Heart left ventricle (tissue), 16 donors: ENCODE measurements at regions not wholly inside any gene's neighbourhood (a gene's known extent, or its start where the extent isn't known, plus 50 kb on each side); places are given as distances from the start of the nearest gene placed in this dataset.

ENCODE experiments used
- ATAC-seq, 4 donors: fragments of 200-7000 bp; cut with Tn5 transposase; one replicate each; pipeline ENCODE4 v1.9.1; 2020 to 2022; ENCODE audit warnings: moderate library complexity in 4 of 4, mild to moderate bottlenecking in 3 of 4, moderate number of reproducible peaks in 1 of 4
- DNase-seq, 5 donors: peaks; one replicate each; pipeline ENCODE4 v3.0.0-alpha.2; 2020
- H3K27ac ChIP-seq, 12 donors: fragments of 200-600 bp; sonication (generic) in 4 of 12; one replicate each; pipeline versions ENCODE4 v1.5.0 to v1.8.0; 2016 to 2022; ENCODE audit warnings: mild to moderate bottlenecking in 2 of 12
- H3K27me3 ChIP-seq, 9 donors: fragments of 200-600 bp; sonication (generic) in 2 of 9; one replicate each; pipeline versions ENCODE4 v1.5.1 to v1.8.0; 2016 to 2022; ENCODE audit warnings: mild to moderate bottlenecking in 3 of 9
- H3K36me3 ChIP-seq, 9 donors: fragments of 200-600 bp; sonication (generic) in 2 of 9; one replicate each; pipeline versions ENCODE4 v1.5.0 to v1.8.0; 2018 to 2022; ENCODE audit warnings: mild to moderate bottlenecking in 2 of 9
- H3K4me1 ChIP-seq, 12 donors: fragments of 200-600 bp; sonication (generic) in 4 of 12; one replicate each; pipeline versions ENCODE4 v1.5.0 to v1.8.0; 2016 to 2022; ENCODE audit warnings: mild to moderate bottlenecking in 3 of 12
- H3K4me3 ChIP-seq, 12 donors: fragments of 200-600 bp; sonication (generic) in 4 of 12; one replicate each; pipeline versions ENCODE4 v1.5.0 to v1.8.0; 2017 to 2022; ENCODE audit warnings: mild to moderate bottlenecking in 9 of 12, moderate library complexity in 4 of 12
- H3K9me3 ChIP-seq, 12 donors: fragments of 200-600 bp; sonication (generic) in 4 of 12; one replicate each; pipeline versions ENCODE4 v1.5.0 to v1.8.0; 2016 to 2022; ENCODE audit warnings: mild to moderate bottlenecking in 1 of 12
- CTCF ChIP-seq, 12 donors: fragments of 200-600 bp; sonication (generic) in 4 of 12; IDR thresholded peaks; one replicate each; pipeline versions ENCODE4 v1.5.0 to v1.8.0; 2018 to 2022; ENCODE audit warnings: antibody characterized with exemption in 12 of 12, mild to moderate bottlenecking in 5 of 12
- POLR2A ChIP-seq, 2 donors: fragments of 450-650 bp; IDR thresholded peaks; one replicate each; pipeline ENCODE4 v1.6.1; 2017; ENCODE audit warnings: antibody characterized with exemption in 2 of 2, mild to moderate bottlenecking in 2 of 2, moderate library complexity in 2 of 2
- WGBS, 4 donors: extraction: QIAGEN DNeasy Blood & Tissue Kit in 2 of 4; methylation state at CpG; one replicate each; pipeline versions ENCODE4 v1.1.5 to v1.1.7; 2013 to 2018; 5-methylcytosine and 5-hydroxymethylcytosine counted together
- intact Hi-C, 10 donors: fragments of 100-400 bp; cut with DNase I; formaldehyde crosslinking; loops; one replicate each; pipeline versions ENCODE4 v1.11.1 to v1.14.2; 2022
- donor health status: ischemic (EF 13 %, LVEDD 7.1; RV severe dilation, severe dysfunction).
- donor health status: healthy with polysubstance abuse.
- donor health status: DM: no; HTN: yes; CAD: no.
- donor health status: DM: no; HTN: no; CAD: no.
- donor health status: ischemic (EF 25% LVEDD 6.9; RV normal size, moderate dysfunction).
- donor health status: ischemic (EF 25% LVEDD 5.7; RV mildly dilated, moderate dysfunction).
- donor health status: healthy.
- donor health status: DM: yes; HTN: yes; CAD: no.
- donor health status: ischemic (EF 35%, LVEDD 5.7; RV mildly dilated, moderate dysfunction).
- donor health status: nonischemic (EF 11% LVEDD 7.7; RV severe dilation, severe dysfunction).
- donor health status: DM: yes; HTN: yes; CAD: no.
- donor health status: PGD.
- donor health status: ischemic (EF 29% LVEDD 5.4; RV normal size, mild dysfunction).
- donor health status: nonischemic (EF 23%, LVEDD 6.1; RV moderate dilation, normal function).

GRCh38 chr3:168248383-168249204, 152.9 kb upstream of the GOLIM4 start:
- intact Hi-C loops: no loop called here
- H3K9me3 ChIP-seq: no peaks in the 10 kb centered on the region
- H3K4me1 ChIP-seq: peaks cover 0 to 30% (median 11%) of the 10 kb centered on the region in 12 donors
- H3K27me3 ChIP-seq: peaks cover 0 to 45% (median 7%) of the 10 kb centered on the region in 9 donors
- peak overlapping the region in 11 of 12 donors; percentile 39 to 68 (median 62) for H3K4me3 ChIP-seq
- peak; percentile 64 to 77 (median 72) for ATAC-seq
- WGBS, 4 donors: 0 to 1% (median 1%) methylated on average over 24 to 27 of the region's 27 CpGs
- H3K27ac ChIP-seq: no peak overlapping the region
- H3K36me3 ChIP-seq: no peaks in the 10 kb centered on the region
- peak; percentile 6 to 57 (median 31) for DNase-seq
- no peak for TF ChIP-seq CTCF (IDR thresholded peaks at IDR 0.05)
- no peak for TF ChIP-seq POLR2A (IDR thresholded peaks at IDR 0.05)

GRCh38 chr3:168241156-168241555, 145.4 kb upstream of the GOLIM4 start:
- peaks cover 0 to 54% (median 5%) of the 10 kb centered on the region in 9 donors for H3K27me3 ChIP-seq
- intact Hi-C loops: no loop called here
- ATAC-seq: no peak
- no peak overlapping the region for H3K27ac ChIP-seq
- H3K4me3 ChIP-seq: no peak overlapping the region
- no peaks in the 10 kb centered on the region for H3K4me1 ChIP-seq
- no peak for TF ChIP-seq CTCF (IDR thresholded peaks at IDR 0.05)
- no peak for TF ChIP-seq POLR2A (IDR thresholded peaks at IDR 0.05)
- no peaks in the 10 kb centered on the region for H3K9me3 ChIP-seq
- H3K36me3 ChIP-seq: no peaks in the 10 kb centered on the region
- WGBS, 4 donors: 79 to 83% (median 82%) methylated on average over 5 of the region's 5 CpGs
- no peak for DNase-seq

GRCh38 chr3:168239287-168239686, 143.6 kb upstream of the GOLIM4 start:
- 34 to 48% (median 45%) methylated on average over 1 of the region's 1 CpG for WGBS, 4 donors
- H3K4me1 ChIP-seq: no peaks in the 10 kb centered on the region
- no peak for DNase-seq
- intact Hi-C loops: no loop called here
- no peaks in the 10 kb centered on the region for H3K36me3 ChIP-seq
- no peak for ATAC-seq
- peaks cover 0 to 36% (median 2%) of the 10 kb centered on the region in 9 donors for H3K27me3 ChIP-seq
- H3K27ac ChIP-seq: no peak overlapping the region
- H3K4me3 ChIP-seq: no peak overlapping the region
- no peak for TF ChIP-seq CTCF (IDR thresholded peaks at IDR 0.05)
- TF ChIP-seq POLR2A (IDR thresholded peaks at IDR 0.05): no peak
- no peaks in the 10 kb centered on the region for H3K9me3 ChIP-seq

GRCh38 chr3:168233001-168233400, 137.3 kb upstream of the GOLIM4 start:
- ATAC-seq (no peak), DNase-seq (no peak)
- Histone ChIP-seq H3K9me3 (no peaks in the 10 kb centered on the region), H3K27me3 (peaks cover 0 to 34% (median 0%) of the 10 kb centered on the region in 9 donors), H3K36me3 (no peaks in the 10 kb centered on the region), H3K27ac (no peak overlapping the region), H3K4me1 (no peaks in the 10 kb centered on the region), H3K4me3 (no peak overlapping the region)
- intact Hi-C loops: no loop called here
- no peak for TF ChIP-seq POLR2A (IDR thresholded peaks at IDR 0.05)
- no peak for TF ChIP-seq CTCF (IDR thresholded peaks at IDR 0.05)
- WGBS, 4 donors: 92 to 100% (median 93%) methylated on average over 1 of the region's 1 CpG
